PFSK-1 (cell line): ENCODE measurements at regions not wholly inside any gene's neighbourhood (a gene's known extent, or its start where the extent isn't known, plus 50 kb on each side); places are given as distances from the start of the nearest gene placed in this dataset.

ENCODE experiments used
- FOXP2 ChIP-seq: optimal IDR thresholded peaks from 2 replicates; pipeline ENCODE3; 2011; ENCODE audit warnings: borderline replicate concordance, control low read depth, inconsistent platforms; ENCODE audit not compliant: insufficient read depth; ENCODE audit errors: extremely low read length, extremely low read depth
- POLR2AphosphoS5 ChIP-seq: IDR thresholded peaks from 2 replicates; pipeline ENCODE4 v1.6.1; 2012; ENCODE audit warnings: low read depth, mild to moderate bottlenecking, control low read depth, low read length, moderate library complexity
- REST ChIP-seq, 2 experiments: IDR thresholded peaks; 2 replicates each; pipeline versions ENCODE4 v1.6.1 to v1.8.0; 2011 to 2012; ENCODE audit warnings: low read depth in 2 of 2, low read length in 2 of 2, control low read depth in 1 of 2, inconsistent platforms in 1 of 2, mild to moderate bottlenecking in 1 of 2, moderate library complexity in 1 of 2; ENCODE audit not compliant: insufficient read depth in 1 of 2
- SIN3A ChIP-seq: IDR thresholded peaks from 2 replicates; pipeline ENCODE4 v1.6.1; 2012; ENCODE audit warnings: mild to moderate bottlenecking, low read length, moderate library complexity, borderline replicate concordance; ENCODE audit not compliant: insufficient read depth
- TAF1 ChIP-seq: IDR thresholded peaks from 2 replicates; pipeline ENCODE4 v1.6.1; 2012; ENCODE audit warnings: low read length, control low read depth, borderline replicate concordance; ENCODE audit not compliant: insufficient read depth

- no peak for TF ChIP-seq REST (IDR thresholded peaks at IDR 0.05; ENCODE audit: insufficient read depth in 1 of 2, low read depth in 2 of 2, low read length in 2 of 2)
- TF ChIP-seq TAF1: no peak
- TF ChIP-seq SIN3A: no peak
- no peak for TF ChIP-seq POLR2AphosphoS5
- TF ChIP-seq FOXP2: no peak
These were observed 201.7 kb downstream of the NPIPB11 start for GRCh38 chr16:29204806-29205135.

- TF ChIP-seq FOXP2 (no peak), SIN3A (no peak), REST (IDR thresholded peaks at IDR 0.05; ENCODE audit: insufficient read depth in 1 of 2, low read depth in 2 of 2, low read length in 2 of 2) (no peak), POLR2AphosphoS5 (no peak), TAF1 (no peak)
These were observed 207.6 kb downstream of the NPIPB11 start for GRCh38 chr16:29198731-29199521.

- TF ChIP-seq FOXP2 (no peak), TAF1 (no peak)
These were observed 208.3 kb downstream of the NPIPB11 start for GRCh38 chr16:29198231-29198630.

GRCh38 chr16:29192329-29193247 is 207.7 kb downstream of the LAT start:
- no peak for TF ChIP-seq POLR2AphosphoS5
- no peak for TF ChIP-seq SIN3A
- TF ChIP-seq REST (IDR thresholded peaks at IDR 0.05; ENCODE audit: insufficient read depth in 1 of 2, low read depth in 2 of 2, low read length in 2 of 2): no peak
- TF ChIP-seq FOXP2: no peak
- no peak for TF ChIP-seq TAF1

GRCh38 chr16:29182501-29182900 is 197.6 kb downstream of the LAT start:
- TF ChIP-seq FOXP2: no peak
- no peak for TF ChIP-seq SIN3A
- no peak for TF ChIP-seq TAF1
- TF ChIP-seq REST (IDR thresholded peaks at IDR 0.05; ENCODE audit: insufficient read depth in 1 of 2, low read depth in 2 of 2, low read length in 2 of 2): no peak
- no peak for TF ChIP-seq POLR2AphosphoS5
